ENCODE measurements at regions not wholly inside any gene's neighbourhood (a gene's known extent, or its start where the extent isn't known, plus 50 kb on each side); places are given as distances from the start of the nearest gene placed in this dataset.

- Histone ChIP-seq H3K79me2 (replicated peaks; ENCODE audit: insufficient read depth, low read length) (no peaks in the 10 kb centered on the region), H3K9me3 (ENCODE audit: low read length) (no peaks in the 10 kb centered on the region), H3K27me3 (ENCODE audit: insufficient read depth, low read depth, low read length) (no peaks in the 10 kb centered on the region), H3K27ac (ENCODE audit: low read length) (no peak overlapping the region), H2AFZ (ENCODE audit: low read depth, low read length) (no peak overlapping the region), H3K4me3 (ENCODE audit: low read length) (no peak overlapping the region), H3K36me3 (ENCODE audit: insufficient read depth, low read length) (no peaks in the 10 kb centered on the region), H3K9me2 (ENCODE audit: insufficient read depth, low read length) (no peaks in the 10 kb centered on the region), H4K20me1 (ENCODE audit: insufficient read depth) (no peaks in the 10 kb centered on the region), H3K4me2 (ENCODE audit: low read length) (no peak overlapping the region), H3K9ac (ENCODE audit: low read length) (no peak overlapping the region), H3F3A (ENCODE audit: insufficient read depth, low read length, poor library complexity, severe bottlenecking) (no peaks in the 10 kb centered on the region)
- TF ChIP-seq MXI1 (conservative IDR thresholded peaks at IDR 0.05; ENCODE audit: poor library complexity, severe bottlenecking) (no peak), SMC3 (conservative IDR thresholded peaks at IDR 0.05; ENCODE audit: poor library complexity) (no peak), TAF1 (IDR thresholded peaks at IDR 0.05; ENCODE audit: low read depth) (no peak), EP300 (conservative IDR thresholded peaks at IDR 0.05; ENCODE audit: poor library complexity, severe bottlenecking) (no peak), EZH2 (IDR thresholded peaks at IDR 0.05; ENCODE audit: borderline replicate concordance, insufficient read depth, low read length, poor library complexity, severe bottlenecking) (no peak), POLR2AphosphoS5 (IDR thresholded peaks at IDR 0.05) (no peak), RAD21 (conservative IDR thresholded peaks at IDR 0.05) (no peak), REST (IDR thresholded peaks at IDR 0.05; ENCODE audit: borderline replicate concordance) (no peak), CTCF (IDR thresholded peaks at IDR 0.05; ENCODE audit: poor library complexity, severe bottlenecking) (no peak)
Observed at GRCh38 chr10:131772441-131772840, 128.4 kb upstream of the PPP2R2D start.

- no peak overlapping the region for H3K4me3 ChIP-seq (ENCODE audit: low read length)
Observed at GRCh38 chr10:131773370-131774343, 127.2 kb upstream of the PPP2R2D start.

More at GRCh38 chr10:131773370-131774343, 127.2 kb upstream of the PPP2R2D start:
- Histone ChIP-seq H3K27ac (ENCODE audit: low read length) (no peak overlapping the region), H2AFZ (ENCODE audit: low read depth, low read length) (no peak overlapping the region), H3K9ac (ENCODE audit: low read length) (no peak overlapping the region), H3K9me2 (ENCODE audit: insufficient read depth, low read length) (no peaks in the 10 kb centered on the region), H3K9me3 (ENCODE audit: low read length) (no peaks in the 10 kb centered on the region), H3K79me2 (replicated peaks; ENCODE audit: insufficient read depth, low read length) (no peaks in the 10 kb centered on the region), H3K4me2 (ENCODE audit: low read length) (no peak overlapping the region), H4K20me1 (ENCODE audit: insufficient read depth) (no peaks in the 10 kb centered on the region), H3K27me3 (ENCODE audit: insufficient read depth, low read depth, low read length) (no peaks in the 10 kb centered on the region), H3F3A (ENCODE audit: insufficient read depth, low read length, poor library complexity, severe bottlenecking) (no peaks in the 10 kb centered on the region), H3K36me3 (ENCODE audit: insufficient read depth, low read length) (no peaks in the 10 kb centered on the region)
- TF ChIP-seq POLR2AphosphoS5 (IDR thresholded peaks at IDR 0.05) (no peak), TAF1 (IDR thresholded peaks at IDR 0.05; ENCODE audit: low read depth) (no peak), RAD21 (conservative IDR thresholded peaks at IDR 0.05) (no peak), EZH2 (IDR thresholded peaks at IDR 0.05; ENCODE audit: borderline replicate concordance, insufficient read depth, low read length, poor library complexity, severe bottlenecking) (no peak), CTCF (IDR thresholded peaks at IDR 0.05; ENCODE audit: poor library complexity, severe bottlenecking) (no peak), MXI1 (conservative IDR thresholded peaks at IDR 0.05; ENCODE audit: poor library complexity, severe bottlenecking) (no peak), SMC3 (conservative IDR thresholded peaks at IDR 0.05; ENCODE audit: poor library complexity) (no peak), REST (IDR thresholded peaks at IDR 0.05; ENCODE audit: borderline replicate concordance) (no peak), EP300 (conservative IDR thresholded peaks at IDR 0.05; ENCODE audit: poor library complexity, severe bottlenecking) (no peak)
